Endothelial cell of umbilical vein (primary cell): ENCODE measurements at regions not wholly inside any gene's neighbourhood (a gene's known extent, or its start where the extent isn't known, plus 50 kb on each side); places are given as distances from the start of the nearest gene placed in this dataset.

Source experiments
- BruUV-seq: library from RNA; stranded (reverse); fragments of 400-500 nt; replicated peaks from 2 replicates; lab custom pipeline; 2021; lab: Mats Ljungman, UMichigan
- CTCF ChIA-PET: fragments of 300-600, 350-600 bp; sonication (Branson Sonifier 250); formaldehyde crosslinking; loops from one replicate; lab custom pipeline; 2021; ENCODE audit warnings: antibody characterized with exemption, inconsistent platforms; lab: Charles Lee
- POLR2A ChIA-PET: fragments of 300-600, 350-600 bp; sonication (Branson Sonifier 250); formaldehyde crosslinking; loops from one replicate; lab custom pipeline; 2021; ENCODE audit warnings: antibody characterized with exemption, inconsistent platforms; lab: Charles Lee
- DNase-seq: peaks from one replicate; pipeline ENCODE4 v3.0.0-alpha.2; 2011; ENCODE audit warnings: low read depth, low spot score
- FAIRE-seq: peaks from 2 replicates; lab custom pipeline; 2011; peaks lifted over from hg19 to GRCh38; lab: Jason Lieb, UNC
- H2AFZ ChIP-seq: 2 replicates; pipeline ENCODE4 v1.6.0; 2012; ENCODE audit warnings: low read depth, low read length, control low read depth, inconsistent platforms
- H3K27ac ChIP-seq: 2 replicates; pipeline ENCODE4 v1.5.1; 2011; ENCODE audit warnings: low read depth, mild to moderate bottlenecking, control low read depth, low read length, moderate library complexity; ENCODE audit not compliant: insufficient read depth
- H3K27me3 ChIP-seq, 2 experiments: 2 replicates each; pipeline versions ENCODE4 v1.6.0 to v1.6.1; 2011; ENCODE audit warnings: low read length in 2 of 2, mixed read lengths in 1 of 2; ENCODE audit not compliant: control insufficient read depth in 2 of 2, insufficient read depth in 2 of 2
- H3K36me3 ChIP-seq, 2 experiments: 2 replicates in 1 of 2; 3 replicates in 1 of 2; pipeline ENCODE4 v1.5.1; 2011; ENCODE audit warnings: low read length in 2 of 2, mild to moderate bottlenecking in 1 of 2, moderate library complexity in 1 of 2; ENCODE audit not compliant: control insufficient read depth in 2 of 2, insufficient read depth in 2 of 2; ENCODE audit errors: extremely low read depth in 1 of 2
- H3K4me1 ChIP-seq: 3 replicates; pipeline ENCODE4 v1.5.1; 2011; ENCODE audit warnings: mild to moderate bottlenecking, low read length; ENCODE audit not compliant: control insufficient read depth, insufficient read depth; ENCODE audit errors: extremely low read depth
- H3K4me2 ChIP-seq: 2 replicates; pipeline ENCODE4 v1.6.1; 2011; ENCODE audit warnings: low read length, control low read depth, mixed read lengths; ENCODE audit not compliant: insufficient read depth
- H3K4me3 ChIP-seq, 3 experiments: fragments of 200-600 bp in 1 of 3; sonication (generic), shearing (Covaris generic) in 1 of 3; replicated peaks in 1 of 3; 2 replicates each; pipeline ENCODE4 v1.5.1; 2011 to 2016; ENCODE audit warnings: control low read depth in 3 of 3, low read length in 3 of 3, mild to moderate bottlenecking in 2 of 3, inconsistent platforms in 1 of 3, low read depth in 1 of 3, moderate library complexity in 1 of 3; ENCODE audit not compliant: insufficient read depth in 1 of 3
- H3K79me2 ChIP-seq: 2 replicates; pipeline ENCODE4 v1.6.0; 2012; ENCODE audit warnings: low read length, inconsistent platforms; ENCODE audit not compliant: control insufficient read depth, insufficient read depth
- H3K9ac ChIP-seq: replicated peaks from 2 replicates; pipeline ENCODE3; 2011; ENCODE audit warnings: low read length, control low read depth; ENCODE audit not compliant: insufficient read depth; ENCODE audit errors: extremely low read depth
- H3K9me1 ChIP-seq: replicated peaks from 3 replicates; pipeline ENCODE4 v1.6.0; 2011; ENCODE audit warnings: mild to moderate bottlenecking, low read length; ENCODE audit not compliant: control insufficient read depth, insufficient read depth; ENCODE audit errors: extremely low read depth
- H3K9me3 ChIP-seq: replicated peaks from 2 replicates; pipeline ENCODE4 v1.5.1; 2012; ENCODE audit warnings: low read length, inconsistent platforms; ENCODE audit not compliant: control insufficient read depth, insufficient read depth
- H4K20me1 ChIP-seq: replicated peaks from 2 replicates; pipeline ENCODE3; 2011; ENCODE audit warnings: mild to moderate bottlenecking, low read length; ENCODE audit not compliant: control insufficient read depth, insufficient read depth; ENCODE audit errors: extremely low read depth
- EZH2 ChIP-seq: IDR thresholded peaks from 2 replicates; pipeline ENCODE4 v1.6.1; 2012; ENCODE audit warnings: borderline replicate concordance, low read depth, mild to moderate bottlenecking, moderate library complexity, low read length, inconsistent platforms; ENCODE audit not compliant: severe bottlenecking
- FOS ChIP-seq: IDR thresholded peaks from 2 replicates; pipeline ENCODE4 v1.6.1; 2011; ENCODE audit warnings: mild to moderate bottlenecking, low read length, moderate library complexity, borderline replicate concordance; ENCODE audit not compliant: insufficient read depth
- GATA2 ChIP-seq: IDR thresholded peaks from 2 replicates; pipeline ENCODE4 v1.7.0; 2011; ENCODE audit warnings: low read depth, mild to moderate bottlenecking, moderate library complexity, mixed read lengths, low read length; ENCODE audit not compliant: insufficient read length, insufficient read depth
- JUN ChIP-seq: IDR thresholded peaks from 2 replicates; pipeline ENCODE4 v1.6.1; 2011; ENCODE audit warnings: borderline replicate concordance, low read depth; ENCODE audit not compliant: insufficient read length, insufficient read depth
- MYC ChIP-seq: IDR thresholded peaks from one replicate; pipeline ENCODE4 v1.6.1; 2011; ENCODE audit warnings: mild to moderate bottlenecking, low read depth, low read length
- POLR2A ChIP-seq: IDR thresholded peaks from 2 replicates; pipeline ENCODE4 v1.6.1; 2012; ENCODE audit warnings: low read depth, mild to moderate bottlenecking, control low read depth, low read length
- POLR2AphosphoS5 ChIP-seq: IDR thresholded peaks from 2 replicates; pipeline ENCODE4 v1.6.1; 2012; ENCODE audit warnings: low read depth, mild to moderate bottlenecking, control low read depth, low read length, moderate library complexity; ENCODE audit not compliant: insufficient read depth
- dilution Hi-C: fragments of 300-500 bp; cut with MboI; formaldehyde crosslinking; loops from one replicate; pipeline ENCODE4 v1.15.0; 2019; ENCODE audit warnings: low sequenced_read_pairs; ENCODE audit not compliant: extremely low pct_ligation_motif_present
- intact Hi-C: fragments of 100-400 bp; cut with micrococcal nuclease; formaldehyde crosslinking; loops from one replicate; pipeline ENCODE4 v1.10.0; 2022
- TF ChIP-seq, protein P1 (sequence below): IDR thresholded peaks from 2 replicates; pipeline ENCODE4 v1.6.1; 2011; ENCODE audit not compliant: insufficient read depth, insufficient read length
- TF ChIP-seq, protein P2 (sequence below), 2 donors: IDR thresholded peaks; 1 replicate in 1 of 2; 2 replicates in 1 of 2; pipeline ENCODE4 v1.5.1; 2011; ENCODE audit warnings: low read length in 2 of 2, mild to moderate bottlenecking in 2 of 2, moderate library complexity in 2 of 2, control low read depth in 1 of 2, inconsistent platforms in 1 of 2, low read depth in 1 of 2; ENCODE audit not compliant: insufficient read depth in 1 of 2; ENCODE audit errors: extremely low read depth in 1 of 2

GRCh38 chr7:95682913-95683312, 86.6 kb upstream of the PDK4 start:
- Histone ChIP-seq H4K20me1 (no peaks in the 10 kb centered on the region), H3K4me2 (no peak overlapping the region), H3K4me3 (no peak overlapping the region), H3K27ac (no peak overlapping the region), H3K9me1 (no peaks in the 10 kb centered on the region), H3K9me3 (no peaks in the 10 kb centered on the region), H3K9ac (no peak overlapping the region), H3K27me3 (peaks cover 0 to 2% of the 10 kb centered on the region in 2 experiments), H3K36me3 (no peaks in the 10 kb centered on the region), H3K79me2 (no peaks in the 10 kb centered on the region), H2AFZ (no peak overlapping the region), H3K4me1 (no peaks in the 10 kb centered on the region)
- no TSS peak for BruUV-seq
- ChIA-PET POLR2A (no interaction called here), CTCF (interaction anchor here (1.0 to 3.9 kb wide), 6 partner anchors 55 to 172 kb away, joined by 3 to 77 read pairs (median 36); no protein-coding TSS in a partner anchor)
- TF ChIP-seq POLR2A, result no peak
- no peak for TF ChIP-seq JUN
- TF ChIP-seq MYC, result no peak
- no peak for TF ChIP-seq FOS
- TF ChIP-seq, protein P1, sequence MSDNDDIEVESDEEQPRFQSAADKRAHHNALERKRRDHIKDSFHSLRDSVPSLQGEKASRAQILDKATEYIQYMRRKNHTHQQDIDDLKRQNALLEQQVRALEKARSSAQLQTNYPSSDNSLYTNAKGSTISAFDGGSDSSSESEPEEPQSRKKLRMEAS, result no peak
- TF ChIP-seq GATA2, result no peak
- no peak for TF ChIP-seq EZH2
- intact Hi-C loops (loop anchor here (5.0 kb wide), 1 partner anchor 86 kb away; the partner anchor contains the start of gene PDK4), dilution Hi-C loops (no loop called here)
- DNase-seq (no peak), FAIRE-seq (no peak)

DNA sequence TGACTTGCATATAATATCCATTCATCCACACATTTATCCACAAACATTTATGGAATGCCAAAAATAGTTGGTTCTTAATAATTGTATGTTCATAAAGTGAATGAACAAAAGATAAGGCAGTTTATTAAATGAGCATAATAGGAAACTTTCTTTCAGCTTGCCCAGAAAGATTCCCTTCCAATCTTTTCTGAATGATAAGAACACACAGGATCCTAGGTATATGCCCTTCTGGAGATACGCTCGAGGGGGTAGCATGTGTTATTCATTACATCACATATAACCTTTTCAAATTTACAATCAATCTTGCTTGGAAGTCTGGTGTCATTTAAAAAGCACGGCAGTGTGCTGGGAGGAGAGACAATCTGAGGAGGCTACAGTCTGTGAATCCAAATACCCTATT, 80.4 kb upstream of the PDK4 start:
- Histone ChIP-seq H3K79me2 (no peaks in the 10 kb centered on the region), H3K9ac (no peak overlapping the region)
- dilution Hi-C loops, result no loop called here

More for the DNA sequence above, 80.4 kb upstream of the PDK4 start:
- H4K20me1 ChIP-seq, result no peaks in the 10 kb centered on the region
- ChIA-PET POLR2A (no interaction called here), CTCF (interaction anchor here (0.7 kb wide), 1 partner anchor 67 kb away, joined by 3 read pairs; no protein-coding TSS in a partner anchor)
- H3K27me3 ChIP-seq, result peaks cover 0 to 2% of the 10 kb centered on the region in 2 experiments
- H2AFZ ChIP-seq, result no peak overlapping the region
- no peak for FAIRE-seq
- no peaks in the 10 kb centered on the region for H3K4me1 ChIP-seq
- DNase-seq, result no peak
- BruUV-seq, result no TSS peak
- H3K9me3 ChIP-seq, result no peaks in the 10 kb centered on the region
- intact Hi-C loops, result no loop called here
- H3K4me3 ChIP-seq, result no peak overlapping the region
- H3K4me2 ChIP-seq, result no peak overlapping the region
- no peaks in the 10 kb centered on the region for H3K9me1 ChIP-seq
- no peak for TF ChIP-seq EZH2
- TF ChIP-seq GATA2, result no peak
- TF ChIP-seq, protein P1, result no peak
- no peak for TF ChIP-seq FOS
- no peak for TF ChIP-seq JUN
- TF ChIP-seq, protein P2, sequence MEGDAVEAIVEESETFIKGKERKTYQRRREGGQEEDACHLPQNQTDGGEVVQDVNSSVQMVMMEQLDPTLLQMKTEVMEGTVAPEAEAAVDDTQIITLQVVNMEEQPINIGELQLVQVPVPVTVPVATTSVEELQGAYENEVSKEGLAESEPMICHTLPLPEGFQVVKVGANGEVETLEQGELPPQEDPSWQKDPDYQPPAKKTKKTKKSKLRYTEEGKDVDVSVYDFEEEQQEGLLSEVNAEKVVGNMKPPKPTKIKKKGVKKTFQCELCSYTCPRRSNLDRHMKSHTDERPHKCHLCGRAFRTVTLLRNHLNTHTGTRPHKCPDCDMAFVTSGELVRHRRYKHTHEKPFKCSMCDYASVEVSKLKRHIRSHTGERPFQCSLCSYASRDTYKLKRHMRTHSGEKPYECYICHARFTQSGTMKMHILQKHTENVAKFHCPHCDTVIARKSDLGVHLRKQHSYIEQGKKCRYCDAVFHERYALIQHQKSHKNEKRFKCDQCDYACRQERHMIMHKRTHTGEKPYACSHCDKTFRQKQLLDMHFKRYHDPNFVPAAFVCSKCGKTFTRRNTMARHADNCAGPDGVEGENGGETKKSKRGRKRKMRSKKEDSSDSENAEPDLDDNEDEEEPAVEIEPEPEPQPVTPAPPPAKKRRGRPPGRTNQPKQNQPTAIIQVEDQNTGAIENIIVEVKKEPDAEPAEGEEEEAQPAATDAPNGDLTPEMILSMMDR (IDR thresholded peaks at IDR 0.05; ENCODE audit: extremely low read depth in 1 of 2, insufficient read depth in 1 of 2, low read depth in 1 of 2, low read length in 2 of 2), result no peak
- TF ChIP-seq POLR2A, result no peak
- TF ChIP-seq POLR2AphosphoS5, result no peak
- TF ChIP-seq MYC, result no peak
- no peaks in the 10 kb centered on the region for H3K36me3 ChIP-seq
- H3K27ac ChIP-seq, result no peak overlapping the region
